HUES48 (cell line): ENCODE measurements at regions not wholly inside any gene's neighbourhood (a gene's known extent, or its start where the extent isn't known, plus 50 kb on each side); places are given as distances from the start of the nearest gene placed in this dataset.

Source experiments
- H3K27ac ChIP-seq: one replicate; pipeline ENCODE4 v1.7.0; 2013; ENCODE audit warnings: low read depth, low read length, inconsistent platforms
- H3K27me3 ChIP-seq: 2 replicates; pipeline ENCODE4 v1.6.1; 2013; ENCODE audit warnings: mild to moderate bottlenecking, low read length; ENCODE audit not compliant: control insufficient read depth, insufficient read depth
- H3K36me3 ChIP-seq: 2 replicates; pipeline ENCODE4 v1.6.1; 2013; ENCODE audit warnings: low read length; ENCODE audit not compliant: control insufficient read depth, insufficient read depth
- H3K4me1 ChIP-seq: 2 replicates; pipeline ENCODE4 v1.6.1; 2013; ENCODE audit warnings: mild to moderate bottlenecking, low read length; ENCODE audit not compliant: control insufficient read depth, insufficient read depth
- H3K4me3 ChIP-seq: 2 replicates; pipeline ENCODE4 v1.5.1; 2013; ENCODE audit warnings: mild to moderate bottlenecking, low read depth, low read length
- H3K9ac ChIP-seq: 2 replicates; pipeline ENCODE4 v1.6.1; 2013; ENCODE audit warnings: mild to moderate bottlenecking, low read depth, low read length, moderate library complexity
- H3K9me3 ChIP-seq: 2 replicates; pipeline ENCODE4 v1.6.1; 2013; ENCODE audit warnings: low read length; ENCODE audit not compliant: control insufficient read depth, insufficient read depth

GRCh38 chr11:128391811-128392210, 195.5 kb downstream of the ETS1 start:
- H3K27me3 ChIP-seq, result no peaks in the 10 kb centered on the region
- H3K9me3 ChIP-seq, result no peaks in the 10 kb centered on the region
- H3K4me3 ChIP-seq, result no peak overlapping the region
- no peak overlapping the region for H3K27ac ChIP-seq
- H3K9ac ChIP-seq, result no peak overlapping the region
- no peaks in the 10 kb centered on the region for H3K4me1 ChIP-seq
- H3K36me3 ChIP-seq, result no peaks in the 10 kb centered on the region

- Histone ChIP-seq H3K4me1 (no peaks in the 10 kb centered on the region), H3K9me3 (no peaks in the 10 kb centered on the region), H3K27ac (no peak overlapping the region), H3K4me3 (no peak overlapping the region), H3K9ac (no peak overlapping the region), H3K36me3 (no peaks in the 10 kb centered on the region), H3K27me3 (no peaks in the 10 kb centered on the region)
Measured at GRCh38 chr11:128390246-128390645, 197.1 kb downstream of the ETS1 start.

- H3K4me1 ChIP-seq, result no peaks in the 10 kb centered on the region
- H3K27me3 ChIP-seq, result no peaks in the 10 kb centered on the region
- H3K9ac ChIP-seq, result no peak overlapping the region
- no peak overlapping the region for H3K27ac ChIP-seq
- H3K9me3 ChIP-seq, result no peaks in the 10 kb centered on the region
- no peak overlapping the region for H3K4me3 ChIP-seq
- no peaks in the 10 kb centered on the region for H3K36me3 ChIP-seq
Measured at GRCh38 chr11:128389461-128389976, 197.8 kb downstream of the ETS1 start.

GRCh38 chr11:128388206-128388815, 199.0 kb downstream of the ETS1 start:
- no peak overlapping the region for H3K27ac ChIP-seq
- no peaks in the 10 kb centered on the region for H3K9me3 ChIP-seq
- no peaks in the 10 kb centered on the region for H3K36me3 ChIP-seq
- no peaks in the 10 kb centered on the region for H3K27me3 ChIP-seq
- peaks cover 5% of the 10 kb centered on the region; the same call in 1 of the 2 replicates for H3K4me1 ChIP-seq
- no peak overlapping the region for H3K4me3 ChIP-seq
- no peak overlapping the region for H3K9ac ChIP-seq

- Histone ChIP-seq H3K4me1 (peaks cover 8% of the 10 kb centered on the region; the same call in 1 of the 2 replicates), H3K27me3 (no peaks in the 10 kb centered on the region), H3K9ac (no peak overlapping the region), H3K9me3 (no peaks in the 10 kb centered on the region), H3K4me3 (no peak overlapping the region), H3K27ac (no peak overlapping the region), H3K36me3 (no peaks in the 10 kb centered on the region)
Measured at GRCh38 chr11:128379587-128380580, 207.5 kb downstream of the ETS1 start.

GRCh38 chr11:128375961-128376360, 211.4 kb downstream of the ETS1 start:
- Histone ChIP-seq H3K9ac (no peak overlapping the region), H3K36me3 (no peaks in the 10 kb centered on the region), H3K4me3 (no peak overlapping the region), H3K27me3 (no peaks in the 10 kb centered on the region), H3K27ac (no peak overlapping the region), H3K4me1 (no peaks in the 10 kb centered on the region), H3K9me3 (no peaks in the 10 kb centered on the region)

- Histone ChIP-seq H3K4me1 (no peaks in the 10 kb centered on the region), H3K27me3 (no peaks in the 10 kb centered on the region)
Measured at GRCh38 chr11:128374026-128374425, 213.3 kb downstream of the ETS1 start.

GRCh38 chr11:128372977-128373376, 214.4 kb downstream of the ETS1 start:
- Histone ChIP-seq H3K4me1 (no peaks in the 10 kb centered on the region), H3K36me3 (no peaks in the 10 kb centered on the region), H3K4me3 (no peak overlapping the region), H3K9me3 (no peaks in the 10 kb centered on the region), H3K9ac (no peak overlapping the region), H3K27me3 (no peaks in the 10 kb centered on the region), H3K27ac (no peak overlapping the region)

More at GRCh38 chr11:128374026-128374425, 213.3 kb downstream of the ETS1 start:
- H3K4me3 ChIP-seq, result no peak overlapping the region
- no peaks in the 10 kb centered on the region for H3K9me3 ChIP-seq
- no peak overlapping the region for H3K9ac ChIP-seq
- no peaks in the 10 kb centered on the region for H3K36me3 ChIP-seq
- H3K27ac ChIP-seq, result no peak overlapping the region

- H3K36me3 ChIP-seq, result no peaks in the 10 kb centered on the region
- no peaks in the 10 kb centered on the region for H3K4me1 ChIP-seq
- no peak overlapping the region for H3K27ac ChIP-seq
- H3K9ac ChIP-seq, result no peak overlapping the region
- no peaks in the 10 kb centered on the region for H3K9me3 ChIP-seq
- H3K4me3 ChIP-seq, result no peak overlapping the region
- no peaks in the 10 kb centered on the region for H3K27me3 ChIP-seq
Measured at GRCh38 chr11:128367573-128367972, 219.8 kb downstream of the ETS1 start.

GRCh38 chr11:128365044-128365443, 222.3 kb downstream of the ETS1 start:
- no peak overlapping the region for H3K27ac ChIP-seq
- no peak overlapping the region for H3K9ac ChIP-seq
- no peak overlapping the region for H3K4me3 ChIP-seq
- H3K4me1 ChIP-seq, result no peaks in the 10 kb centered on the region
- H3K27me3 ChIP-seq, result no peaks in the 10 kb centered on the region
- no peaks in the 10 kb centered on the region for H3K9me3 ChIP-seq
- no peaks in the 10 kb centered on the region for H3K36me3 ChIP-seq
